ENCODE measurements at regions not wholly inside any gene's neighbourhood (a gene's known extent, or its start where the extent isn't known, plus 50 kb on each side); places are given as distances from the start of the nearest gene placed in this dataset.
A peak's percentile ranks its signal among the peaks of the same experiment; 100 is the strongest.

DNA sequence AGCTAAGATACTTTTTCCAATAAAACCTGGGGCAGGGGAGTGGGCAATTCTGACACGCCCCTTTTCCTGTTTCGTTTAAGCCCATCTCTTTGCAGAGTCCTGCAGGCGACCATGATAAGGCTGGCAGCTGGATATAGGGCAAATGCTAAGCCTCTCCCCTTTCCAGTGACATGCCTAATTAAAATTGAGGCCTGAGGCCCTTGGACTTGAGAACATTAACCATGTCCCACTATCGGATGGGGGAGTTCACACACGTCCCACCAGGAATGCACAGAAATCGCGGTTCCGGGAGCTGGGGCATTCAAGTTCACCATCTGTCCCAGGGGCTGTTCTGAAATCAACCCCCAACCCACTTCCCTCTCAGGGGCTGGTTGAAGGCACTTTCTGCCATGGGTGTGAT lies 109.2 kb upstream of the FOXF1 start:
- Histone ChIP-seq H3K4me3 (ENCODE audit: low read length) (no peak overlapping the region), H3K4me2 (ENCODE audit: low read depth, low read length, poor library complexity, severe bottlenecking) (no peak overlapping the region), H3K27me3 (ENCODE audit: low read length) (no peaks in the 10 kb centered on the region), H3K9ac (ENCODE audit: low read length) (no peak overlapping the region), H3K79me2 (ENCODE audit: low read length) (no peaks in the 10 kb centered on the region), H3K4me1 (ENCODE audit: low read length) (no peaks in the 10 kb centered on the region), H3K27ac (ENCODE audit: low read length) (no peak overlapping the region), H4K20me1 (ENCODE audit: insufficient read depth, low read depth, low read length) (no peaks in the 10 kb centered on the region), H3K9me2 (replicated peaks; ENCODE audit: insufficient read depth, low read length) (no peaks in the 10 kb centered on the region), H3K9me3 (ENCODE audit: low read length) (no peaks in the 10 kb centered on the region), H3K36me3 (ENCODE audit: insufficient read depth, low read length) (no peaks in the 10 kb centered on the region), H2AFZ (ENCODE audit: low read length) (no peak overlapping the region)
- DNase-seq = no peak

DNA sequence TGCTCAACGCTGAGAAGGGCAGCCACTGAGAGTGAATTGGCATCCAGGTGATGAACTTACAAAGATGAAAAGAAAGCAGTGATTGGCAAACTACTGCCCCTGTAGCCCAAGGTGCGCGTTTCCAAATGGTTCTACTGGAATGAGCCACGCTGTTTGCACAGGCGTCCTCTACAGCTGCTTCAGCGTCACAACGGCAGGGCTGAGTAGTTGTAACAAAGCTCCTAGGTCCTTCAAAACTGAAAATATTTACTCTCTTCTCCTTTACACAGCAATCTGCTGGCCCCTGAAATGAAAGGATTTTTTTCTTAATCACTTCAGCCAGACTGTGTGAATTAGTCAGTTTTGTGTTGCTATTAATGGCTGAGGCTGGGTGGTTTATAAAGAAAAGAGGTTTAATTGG lies 107.2 kb upstream of the FOXF1 start:
- H3K27me3 ChIP-seq (ENCODE audit: low read length) = no peaks in the 10 kb centered on the region

DNA sequence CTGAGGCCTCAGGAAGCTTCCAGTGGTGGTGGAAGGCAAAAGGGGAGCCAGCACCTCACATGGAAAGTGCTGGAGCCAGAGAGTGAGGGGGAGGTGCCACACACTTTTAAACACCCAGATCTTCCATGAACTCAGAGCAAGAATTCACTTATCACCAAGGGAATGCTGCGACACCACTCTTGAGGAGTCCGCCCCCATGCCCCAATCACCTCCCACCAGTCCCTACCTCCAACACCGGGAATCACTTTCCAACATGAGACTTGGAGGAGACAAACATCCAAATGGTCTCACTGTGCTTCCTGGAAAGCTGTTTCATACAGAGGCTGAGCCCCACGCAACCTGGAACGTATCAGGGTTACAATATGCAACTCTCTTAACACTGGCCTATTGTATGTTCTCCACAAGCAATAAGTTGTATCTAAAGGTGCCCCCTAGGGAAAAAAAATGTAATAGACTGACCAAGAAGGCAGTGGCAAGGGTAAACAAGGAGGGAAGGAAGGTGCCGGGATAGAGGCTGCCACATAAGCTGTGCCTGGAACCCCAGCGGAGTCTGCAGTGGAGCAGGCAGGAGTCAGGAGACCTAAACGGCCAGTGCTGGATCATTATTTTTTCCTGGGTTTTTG lies 106.7 kb upstream of the FOXF1 start:
- H3K9me2 ChIP-seq (replicated peaks; ENCODE audit: insufficient read depth, low read length) = no peaks in the 10 kb centered on the region
- H3K36me3 ChIP-seq (ENCODE audit: insufficient read depth, low read length) = no peaks in the 10 kb centered on the region
- H3K9me3 ChIP-seq (ENCODE audit: low read length) = no peaks in the 10 kb centered on the region
- H3K79me2 ChIP-seq (ENCODE audit: low read length) = no peaks in the 10 kb centered on the region
- no peaks in the 10 kb centered on the region for H4K20me1 ChIP-seq (ENCODE audit: insufficient read depth, low read depth, low read length)
- no peaks in the 10 kb centered on the region for H3K27me3 ChIP-seq (ENCODE audit: low read length)
- H2AFZ ChIP-seq (ENCODE audit: low read length) = no peak overlapping the region
- no peaks in the 10 kb centered on the region for H3K4me1 ChIP-seq (ENCODE audit: low read length)
- no peak overlapping the region for H3K27ac ChIP-seq (ENCODE audit: low read length)
- H3K9ac ChIP-seq (ENCODE audit: low read length) = no peak overlapping the region
- H3K4me2 ChIP-seq (ENCODE audit: low read depth, low read length, poor library complexity, severe bottlenecking) = no peak overlapping the region
- peak; percentile 21 for DNase-seq
- no peak overlapping the region for H3K4me3 ChIP-seq (ENCODE audit: low read length)

More for the DNA sequence above, 107.2 kb upstream of the FOXF1 start:
- H3K4me1 ChIP-seq (ENCODE audit: low read length) = no peaks in the 10 kb centered on the region
- no peaks in the 10 kb centered on the region for H3K79me2 ChIP-seq (ENCODE audit: low read length)
- H3K27ac ChIP-seq (ENCODE audit: low read length) = no peak overlapping the region
- no peak overlapping the region for H3K4me3 ChIP-seq (ENCODE audit: low read length)
- no peak overlapping the region for H3K9ac ChIP-seq (ENCODE audit: low read length)
- H2AFZ ChIP-seq (ENCODE audit: low read length) = no peak overlapping the region
- no peak for DNase-seq
- H3K9me2 ChIP-seq (replicated peaks; ENCODE audit: insufficient read depth, low read length) = no peaks in the 10 kb centered on the region
- H4K20me1 ChIP-seq (ENCODE audit: insufficient read depth, low read depth, low read length) = no peaks in the 10 kb centered on the region
- no peaks in the 10 kb centered on the region for H3K9me3 ChIP-seq (ENCODE audit: low read length)
- H3K36me3 ChIP-seq (ENCODE audit: insufficient read depth, low read length) = no peaks in the 10 kb centered on the region
- no peak overlapping the region for H3K4me2 ChIP-seq (ENCODE audit: low read depth, low read length, poor library complexity, severe bottlenecking)

DNA sequence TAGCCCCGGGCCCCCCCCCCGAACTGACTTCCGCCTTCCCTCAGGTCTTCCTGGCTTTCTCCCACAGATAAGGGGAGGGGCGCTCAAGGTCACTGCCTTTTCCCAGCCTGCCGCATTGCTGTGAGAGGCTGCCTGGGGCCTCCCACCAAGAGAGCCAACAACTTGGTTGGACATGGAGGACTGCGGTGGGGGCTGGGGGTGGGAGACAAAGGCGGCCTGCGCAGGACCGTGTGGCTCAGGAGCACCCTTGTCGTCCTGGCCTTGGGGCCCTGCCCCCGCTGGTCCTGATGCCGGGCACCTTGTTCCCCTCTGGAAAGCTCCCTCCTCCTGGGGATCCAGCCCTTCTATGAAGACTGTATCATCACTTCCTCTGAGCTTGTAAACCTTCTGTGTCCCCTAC lies 105.6 kb upstream of the FOXF1 start:
- Histone ChIP-seq H3K4me1 (ENCODE audit: low read length) (no peaks in the 10 kb centered on the region), H3K36me3 (ENCODE audit: insufficient read depth, low read length) (no peaks in the 10 kb centered on the region), H3K79me2 (ENCODE audit: low read length) (no peaks in the 10 kb centered on the region), H3K9me3 (ENCODE audit: low read length) (no peaks in the 10 kb centered on the region), H3K4me2 (ENCODE audit: low read depth, low read length, poor library complexity, severe bottlenecking) (no peak overlapping the region), H4K20me1 (ENCODE audit: insufficient read depth, low read depth, low read length) (no peaks in the 10 kb centered on the region), H3K27me3 (ENCODE audit: low read length) (no peaks in the 10 kb centered on the region), H3K27ac (ENCODE audit: low read length) (no peak overlapping the region), H3K4me3 (ENCODE audit: low read length) (no peak overlapping the region), H2AFZ (ENCODE audit: low read length) (no peak overlapping the region), H3K9me2 (replicated peaks; ENCODE audit: insufficient read depth, low read length) (no peaks in the 10 kb centered on the region), H3K9ac (ENCODE audit: low read length) (no peak overlapping the region)
- DNase-seq = peak; percentile 6

DNA sequence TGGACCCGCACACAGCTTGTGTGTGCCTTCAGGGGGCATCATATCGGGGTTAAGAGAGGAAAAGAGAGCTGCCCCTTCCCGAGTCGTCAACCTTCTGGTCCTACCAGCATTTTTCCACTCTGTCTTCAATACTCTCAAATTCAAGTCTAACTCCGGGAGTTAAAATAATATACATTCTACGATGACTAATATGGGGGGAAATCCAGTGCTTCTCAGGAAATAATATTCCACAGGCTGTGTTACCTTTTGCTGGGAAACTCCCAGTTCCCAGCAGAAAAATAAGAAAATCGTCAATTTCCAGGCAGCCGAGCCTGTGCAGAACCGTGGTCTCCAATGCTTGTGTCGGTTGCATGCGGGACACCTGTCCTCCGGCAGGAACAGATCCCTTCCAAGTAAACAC lies 105.0 kb upstream of the FOXF1 start:
- no peaks in the 10 kb centered on the region for H4K20me1 ChIP-seq (ENCODE audit: insufficient read depth, low read depth, low read length)
- no peaks in the 10 kb centered on the region for H3K9me2 ChIP-seq (replicated peaks; ENCODE audit: insufficient read depth, low read length)
- H3K36me3 ChIP-seq (ENCODE audit: insufficient read depth, low read length) = no peaks in the 10 kb centered on the region
- H2AFZ ChIP-seq (ENCODE audit: low read length) = no peak overlapping the region
- H3K4me3 ChIP-seq (ENCODE audit: low read length) = no peak overlapping the region
- no peaks in the 10 kb centered on the region for H3K27me3 ChIP-seq (ENCODE audit: low read length)
- H3K4me1 ChIP-seq (ENCODE audit: low read length) = no peaks in the 10 kb centered on the region
- H3K27ac ChIP-seq (ENCODE audit: low read length) = no peak overlapping the region
- DNase-seq = peak; percentile 6
- no peak overlapping the region for H3K4me2 ChIP-seq (ENCODE audit: low read depth, low read length, poor library complexity, severe bottlenecking)
- no peak overlapping the region for H3K9ac ChIP-seq (ENCODE audit: low read length)
- H3K79me2 ChIP-seq (ENCODE audit: low read length) = no peaks in the 10 kb centered on the region
- no peaks in the 10 kb centered on the region for H3K9me3 ChIP-seq (ENCODE audit: low read length)

DNA sequence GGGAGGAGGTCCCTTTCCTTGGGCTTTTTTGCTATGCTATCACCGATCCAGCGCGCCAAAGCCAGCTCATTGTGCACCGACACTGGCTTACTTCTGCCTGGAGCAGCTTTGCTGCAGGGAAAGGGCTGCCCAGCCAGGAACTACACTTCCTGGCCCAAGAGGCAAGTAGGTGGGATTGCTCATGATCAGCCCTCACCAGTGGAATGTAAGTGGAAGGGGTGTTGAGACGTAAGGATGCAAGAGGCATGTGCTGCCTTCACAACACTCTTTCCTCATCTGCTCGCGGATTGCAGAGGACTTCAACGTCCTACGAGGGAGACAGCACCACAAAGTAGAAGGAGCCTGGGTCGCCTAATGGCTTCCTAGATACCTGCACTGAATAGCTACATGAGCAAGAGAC lies 104.3 kb upstream of the FOXF1 start:
- H3K9ac ChIP-seq (ENCODE audit: low read length) = no peak overlapping the region
- H3K27ac ChIP-seq (ENCODE audit: low read length) = no peak overlapping the region
- no peaks in the 10 kb centered on the region for H3K9me3 ChIP-seq (ENCODE audit: low read length)
- H3K36me3 ChIP-seq (ENCODE audit: insufficient read depth, low read length) = no peaks in the 10 kb centered on the region
- H3K9me2 ChIP-seq (replicated peaks; ENCODE audit: insufficient read depth, low read length) = no peaks in the 10 kb centered on the region
- no peaks in the 10 kb centered on the region for H3K27me3 ChIP-seq (ENCODE audit: low read length)
- no peaks in the 10 kb centered on the region for H4K20me1 ChIP-seq (ENCODE audit: insufficient read depth, low read depth, low read length)
- no peak overlapping the region for H2AFZ ChIP-seq (ENCODE audit: low read length)
- no peak overlapping the region for H3K4me3 ChIP-seq (ENCODE audit: low read length)
- no peaks in the 10 kb centered on the region for H3K4me1 ChIP-seq (ENCODE audit: low read length)
- no peak overlapping the region for H3K4me2 ChIP-seq (ENCODE audit: low read depth, low read length, poor library complexity, severe bottlenecking)
- no peaks in the 10 kb centered on the region for H3K79me2 ChIP-seq (ENCODE audit: low read length)
- peak; percentile 10 for DNase-seq

DNA sequence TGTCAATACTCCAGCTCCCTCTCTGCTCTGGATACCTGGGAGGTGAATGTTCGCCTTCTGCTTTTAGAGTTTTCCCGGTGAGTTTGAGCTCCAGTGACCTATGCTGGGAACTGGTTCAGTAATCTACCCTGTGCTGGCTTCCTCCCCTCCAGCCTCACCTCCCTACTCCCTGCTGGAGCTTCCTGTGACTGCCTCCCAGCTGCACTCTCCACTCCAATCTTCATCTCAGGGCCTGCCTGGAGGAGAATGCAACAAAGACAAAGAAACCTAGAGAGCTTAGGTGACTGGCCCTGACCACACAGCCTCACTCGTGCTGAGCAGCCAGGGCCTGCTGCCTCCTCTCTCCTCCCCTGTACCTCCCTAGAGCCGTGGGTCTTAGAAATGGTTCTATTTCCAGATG lies 101.6 kb upstream of the FOXF1 start:
- H3K36me3 ChIP-seq (ENCODE audit: insufficient read depth, low read length) = no peaks in the 10 kb centered on the region
- H3K9me3 ChIP-seq (ENCODE audit: low read length) = no peaks in the 10 kb centered on the region
- H3K79me2 ChIP-seq (ENCODE audit: low read length) = no peaks in the 10 kb centered on the region
- H3K4me3 ChIP-seq (ENCODE audit: low read length) = no peak overlapping the region
- no peaks in the 10 kb centered on the region for H4K20me1 ChIP-seq (ENCODE audit: insufficient read depth, low read depth, low read length)
- no peaks in the 10 kb centered on the region for H3K4me1 ChIP-seq (ENCODE audit: low read length)
- H3K9ac ChIP-seq (ENCODE audit: low read length) = no peak overlapping the region
- no peak overlapping the region for H3K27ac ChIP-seq (ENCODE audit: low read length)
- peak; percentile 6 for DNase-seq
- no peak overlapping the region for H2AFZ ChIP-seq (ENCODE audit: low read length)
- H3K4me2 ChIP-seq (ENCODE audit: low read depth, low read length, poor library complexity, severe bottlenecking) = no peak overlapping the region
- H3K27me3 ChIP-seq (ENCODE audit: low read length) = no peaks in the 10 kb centered on the region
- no peaks in the 10 kb centered on the region for H3K9me2 ChIP-seq (replicated peaks; ENCODE audit: insufficient read depth, low read length)

DNA sequence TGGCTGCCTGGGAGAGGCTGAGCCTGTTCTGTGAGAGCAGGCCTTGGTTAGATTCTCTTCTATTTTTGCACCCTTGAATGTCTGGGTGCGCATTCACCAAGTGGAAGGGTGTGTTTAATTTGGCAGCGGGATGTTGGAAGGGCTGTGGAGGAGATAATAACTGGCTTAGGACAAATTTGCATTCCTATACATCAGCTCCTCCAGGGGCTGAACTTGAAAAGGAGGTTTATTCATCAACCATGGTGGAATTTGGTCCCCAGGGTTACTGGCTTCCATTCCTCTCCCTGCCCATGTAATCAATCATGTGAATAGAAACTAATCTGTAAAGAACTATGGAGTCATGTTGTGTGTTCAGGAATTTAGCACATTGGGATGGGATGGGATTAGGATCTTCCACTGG lies 100.2 kb upstream of the FOXF1 start:
- H3K36me3 ChIP-seq (ENCODE audit: insufficient read depth, low read length) = no peaks in the 10 kb centered on the region
- no peak overlapping the region for H3K4me2 ChIP-seq (ENCODE audit: low read depth, low read length, poor library complexity, severe bottlenecking)
- H3K79me2 ChIP-seq (ENCODE audit: low read length) = no peaks in the 10 kb centered on the region
- H3K9ac ChIP-seq (ENCODE audit: low read length) = no peak overlapping the region
- no peaks in the 10 kb centered on the region for H3K27me3 ChIP-seq (ENCODE audit: low read length)
- no peak overlapping the region for H3K27ac ChIP-seq (ENCODE audit: low read length)
- H4K20me1 ChIP-seq (ENCODE audit: insufficient read depth, low read depth, low read length) = no peaks in the 10 kb centered on the region
- H2AFZ ChIP-seq (ENCODE audit: low read length) = no peak overlapping the region
- no peaks in the 10 kb centered on the region for H3K9me3 ChIP-seq (ENCODE audit: low read length)
- H3K4me3 ChIP-seq (ENCODE audit: low read length) = no peak overlapping the region
- H3K9me2 ChIP-seq (replicated peaks; ENCODE audit: insufficient read depth, low read length) = no peaks in the 10 kb centered on the region
- no peaks in the 10 kb centered on the region for H3K4me1 ChIP-seq (ENCODE audit: low read length)
- DNase-seq = peak; percentile 12

DNA sequence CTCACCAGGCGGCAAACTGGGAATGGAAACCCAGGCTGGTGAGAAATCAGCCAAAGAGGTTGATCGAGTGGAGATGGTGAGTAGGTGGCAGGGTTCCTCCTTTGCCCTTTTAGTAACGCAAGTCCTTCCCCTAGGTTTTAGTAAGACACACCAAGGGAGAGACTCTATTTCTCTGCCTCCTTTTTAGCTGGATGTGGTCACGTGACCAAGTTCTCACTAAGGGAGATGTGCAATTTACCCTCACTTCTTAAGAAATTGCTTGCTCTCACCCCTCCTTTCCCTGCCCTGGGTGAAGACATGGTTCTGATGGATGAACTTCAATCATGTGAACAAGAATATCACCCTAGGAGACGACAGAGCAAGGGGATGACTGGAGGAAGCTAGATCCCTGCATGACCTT lies 99.8 kb upstream of the FOXF1 start:
- no peaks in the 10 kb centered on the region for H3K4me1 ChIP-seq (ENCODE audit: low read length)
- H3K27me3 ChIP-seq (ENCODE audit: low read length) = no peaks in the 10 kb centered on the region
- DNase-seq = peak; percentile 34
- H3K36me3 ChIP-seq (ENCODE audit: insufficient read depth, low read length) = no peaks in the 10 kb centered on the region
- H3K27ac ChIP-seq (ENCODE audit: low read length) = no peak overlapping the region
- H3K4me3 ChIP-seq (ENCODE audit: low read length) = no peak overlapping the region
- no peaks in the 10 kb centered on the region for H3K9me2 ChIP-seq (replicated peaks; ENCODE audit: insufficient read depth, low read length)
- no peak overlapping the region for H2AFZ ChIP-seq (ENCODE audit: low read length)
- no peaks in the 10 kb centered on the region for H3K79me2 ChIP-seq (ENCODE audit: low read length)
- H3K9me3 ChIP-seq (ENCODE audit: low read length) = no peaks in the 10 kb centered on the region
- no peak overlapping the region for H3K4me2 ChIP-seq (ENCODE audit: low read depth, low read length, poor library complexity, severe bottlenecking)
- H4K20me1 ChIP-seq (ENCODE audit: insufficient read depth, low read depth, low read length) = no peaks in the 10 kb centered on the region
- no peak overlapping the region for H3K9ac ChIP-seq (ENCODE audit: low read length)
